ENCODE measurements at regions not wholly inside any gene's neighbourhood (a gene's known extent, or its start where the extent isn't known, plus 50 kb on each side); places are given as distances from the start of the nearest gene placed in this dataset.

- in situ Hi-C loops (cut with HindIII; ENCODE audit: low pct_unique_long_range_greater_than_20kb, low sequenced_read_pairs) (no loop called here), intact Hi-C loops (cut with micrococcal nuclease; ENCODE audit: unreplicated experiment) (no loop called here)
- CTCF ChIA-PET = no interaction called here
- POLR2A ChIA-PET = no interaction called here
- BruUV-seq (replicated peaks) = no TSS peak
- DNase-seq (ENCODE audit: low read depth, low spot score) = no peak
- no peak for ATAC-seq
- H3K36me3 ChIP-seq (ENCODE audit: control insufficient read depth, insufficient read depth, low read length) = no peaks in the 10 kb centered on the region
- no peak overlapping the region for H3K27ac ChIP-seq (ENCODE audit: low read length)
- H3K9me3 ChIP-seq (ENCODE audit: control insufficient read depth, insufficient read depth, low read depth, low read length) = no peaks in the 10 kb centered on the region
- H3K4me3 ChIP-seq (ENCODE audit: low read depth in 2 of 2, low read length in 2 of 2) = no peak overlapping the region
- H3K27me3 ChIP-seq (ENCODE audit: control insufficient read depth, insufficient read depth, low read length) = no peaks in the 10 kb centered on the region
- H3K4me1 ChIP-seq (ENCODE audit: control insufficient read depth, insufficient read depth, low read length) = no peaks in the 10 kb centered on the region
- TF ChIP-seq POLR2AphosphoS5 (IDR thresholded peaks at IDR 0.05; ENCODE audit: low read depth, low read length) (no peak), REST (IDR thresholded peaks at IDR 0.05; ENCODE audit: insufficient read depth in 1 of 2, low read depth in 2 of 2, low read length in 1 of 2) (no peak), TCF7L2 (IDR thresholded peaks at IDR 0.05; ENCODE audit: low read depth, low read length) (no peak), CTCF (IDR thresholded peaks at IDR 0.05) (no peak), SIN3A (IDR thresholded peaks at IDR 0.05; ENCODE audit: borderline replicate concordance, insufficient read depth, low read depth, low read length) (no peak)
These were observed 121.8 kb downstream of the MTX2 start for GRCh38 chr2:176391148-176391419.

- H3K9me3 ChIP-seq (ENCODE audit: control insufficient read depth, insufficient read depth, low read depth, low read length) = no peaks in the 10 kb centered on the region
- intact Hi-C loops (cut with micrococcal nuclease; ENCODE audit: unreplicated experiment) (no loop called here), in situ Hi-C loops (cut with HindIII; ENCODE audit: low pct_unique_long_range_greater_than_20kb, low sequenced_read_pairs) (no loop called here)
- ChIA-PET POLR2A (no interaction called here), CTCF (no interaction called here)
- TF ChIP-seq SIN3A (IDR thresholded peaks at IDR 0.05; ENCODE audit: borderline replicate concordance, insufficient read depth, low read depth, low read length) (no peak), TCF7L2 (IDR thresholded peaks at IDR 0.05; ENCODE audit: low read depth, low read length) (no peak), POLR2AphosphoS5 (IDR thresholded peaks at IDR 0.05; ENCODE audit: low read depth, low read length) (no peak), CTCF (IDR thresholded peaks at IDR 0.05) (no peak), REST (IDR thresholded peaks at IDR 0.05; ENCODE audit: insufficient read depth in 1 of 2, low read depth in 2 of 2, low read length in 1 of 2) (no peak)
- H3K27ac ChIP-seq (ENCODE audit: low read length) = no peak overlapping the region
- ATAC-seq (no peak), DNase-seq (ENCODE audit: low read depth, low spot score) (no peak)
- no peaks in the 10 kb centered on the region for H3K36me3 ChIP-seq (ENCODE audit: control insufficient read depth, insufficient read depth, low read length)
- H3K4me3 ChIP-seq (ENCODE audit: low read depth in 2 of 2, low read length in 2 of 2) = no peak overlapping the region
- no TSS peak for BruUV-seq (replicated peaks)
- no peaks in the 10 kb centered on the region for H3K27me3 ChIP-seq (ENCODE audit: control insufficient read depth, insufficient read depth, low read length)
- no peaks in the 10 kb centered on the region for H3K4me1 ChIP-seq (ENCODE audit: control insufficient read depth, insufficient read depth, low read length)
These were observed 123.0 kb downstream of the MTX2 start for GRCh38 chr2:176392249-176392648.
